ENCODE measurements at regions not wholly inside any gene's neighbourhood (a gene's known extent, or its start where the extent isn't known, plus 50 kb on each side); places are given as distances from the start of the nearest gene placed in this dataset.
"Not testable (repeated sequence)": the region's sequence is repeated elsewhere in the genome, so short reads cannot be mapped to it uniquely, and the experiment has no call there.

DNA sequence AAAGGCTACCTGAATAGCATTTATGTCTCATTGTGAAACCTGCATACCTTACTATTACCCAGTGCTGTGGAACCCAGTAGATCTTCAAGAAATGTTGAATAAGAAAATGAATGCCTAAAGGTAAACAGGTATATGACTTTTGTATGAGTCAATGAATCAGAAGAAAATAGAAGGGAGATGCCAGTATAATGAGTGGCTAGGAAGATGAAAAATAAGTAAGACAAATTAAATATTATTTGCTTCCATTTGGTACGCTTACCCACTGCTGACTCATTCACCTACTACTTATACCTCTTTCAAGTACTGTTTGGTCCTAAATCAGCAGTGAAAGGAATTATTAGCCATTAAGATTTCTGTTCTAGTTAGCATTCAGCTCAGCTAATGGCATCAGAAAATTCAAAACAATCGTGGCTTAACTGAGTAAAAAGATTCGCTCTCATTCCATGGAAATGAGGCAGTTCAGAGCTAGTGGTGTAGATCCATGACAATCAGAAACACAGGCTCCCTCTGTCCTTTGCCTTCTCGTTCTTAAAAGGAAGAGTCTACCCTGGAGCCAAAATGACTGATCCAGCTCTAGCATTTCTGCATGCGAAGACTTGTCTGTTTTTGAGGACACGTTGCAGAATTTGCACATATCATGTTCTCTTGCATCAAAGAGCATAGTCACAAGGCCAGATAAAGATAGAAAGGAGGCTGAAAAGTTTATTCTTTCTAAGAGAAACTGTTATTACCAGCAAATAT is 705.8 kb upstream of the USP15 start:
- Histone ChIP-seq H3K4me1 (ENCODE audit: control insufficient read depth, insufficient read depth, low read length, unreplicated experiment) (no peaks in the 10 kb centered on the region), H3K4me3 (ENCODE audit: low read depth, low read length) (no peak overlapping the region), H3K36me3 (ENCODE audit: insufficient read depth, low read length) (no peaks in the 10 kb centered on the region), H2AFZ (ENCODE audit: low read length, unreplicated experiment) (no peak overlapping the region), H3K27ac (ENCODE audit: low read depth, low read length) (no peak overlapping the region), H3K27me3 (ENCODE audit: insufficient read depth, low read length) (no peaks in the 10 kb centered on the region), H3K79me2 (ENCODE audit: control insufficient read depth, insufficient read depth, low read length, unreplicated experiment) (no peaks in the 10 kb centered on the region)

DNA sequence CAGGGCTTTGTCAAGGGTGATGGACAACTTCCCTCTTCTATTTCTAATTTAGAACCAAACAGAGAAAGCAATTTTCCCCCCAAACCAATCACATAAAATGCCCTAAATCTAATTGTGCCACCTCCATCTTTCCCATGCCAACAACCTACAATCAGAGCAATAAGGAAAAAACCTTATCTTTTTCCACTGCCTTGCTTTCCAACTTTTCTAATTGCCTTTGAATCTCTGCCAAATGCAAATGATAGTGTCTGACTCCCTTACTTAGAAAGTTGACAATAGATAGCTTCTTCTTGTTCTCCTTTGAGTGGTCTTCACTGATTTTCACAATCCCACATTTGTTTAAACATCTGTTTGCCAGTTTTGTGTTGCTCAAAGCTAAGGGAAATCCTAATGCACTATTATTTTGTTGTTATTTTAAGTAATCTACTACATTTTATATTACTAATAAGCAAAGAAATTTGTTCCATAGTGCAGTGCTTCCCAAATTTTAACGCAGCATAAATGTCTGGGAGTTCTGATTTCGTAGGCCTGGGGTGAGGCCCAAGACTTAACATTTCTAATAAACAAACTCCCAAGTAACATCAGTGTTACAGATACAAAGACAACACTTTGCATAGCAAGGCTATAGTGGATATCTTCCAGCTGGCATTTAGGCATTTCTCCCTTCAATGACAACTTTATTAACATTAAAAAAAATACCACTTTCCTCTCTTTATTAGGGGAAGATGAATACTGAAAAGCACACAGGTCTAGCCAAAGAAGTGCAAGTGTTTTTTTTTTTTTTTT is 696.3 kb upstream of the USP15 start:
- H3K4me3 ChIP-seq (ENCODE audit: low read depth, low read length) = no peak overlapping the region
- no peaks in the 10 kb centered on the region for H3K36me3 ChIP-seq (ENCODE audit: insufficient read depth, low read length)
- no peak overlapping the region for H3K27ac ChIP-seq (ENCODE audit: low read depth, low read length)
- H3K4me1 ChIP-seq (ENCODE audit: control insufficient read depth, insufficient read depth, low read length, unreplicated experiment) = no peaks in the 10 kb centered on the region
- no peaks in the 10 kb centered on the region for H3K79me2 ChIP-seq (ENCODE audit: control insufficient read depth, insufficient read depth, low read length, unreplicated experiment)
- H3K27me3 ChIP-seq (ENCODE audit: insufficient read depth, low read length) = no peaks in the 10 kb centered on the region
- no peak overlapping the region for H2AFZ ChIP-seq (ENCODE audit: low read length, unreplicated experiment)

DNA sequence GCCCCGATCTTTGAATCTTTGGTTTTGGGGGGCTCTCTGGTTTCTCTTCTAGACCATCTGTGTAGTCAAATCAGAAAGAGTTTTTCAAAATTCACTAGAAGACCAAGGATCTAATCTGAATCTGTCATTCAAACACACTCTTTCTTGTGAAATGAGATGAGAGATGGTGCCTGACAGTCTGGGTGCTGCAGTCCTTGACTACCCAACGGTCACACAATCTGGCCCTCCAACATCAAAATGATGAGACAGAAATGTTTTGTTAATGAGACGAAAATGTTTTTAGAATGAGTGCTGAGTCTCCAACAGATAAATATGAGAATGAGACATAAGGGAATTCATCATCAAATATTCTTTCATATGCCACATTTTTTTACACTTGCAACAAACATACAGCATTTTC is 695.7 kb upstream of the USP15 start:
- Histone ChIP-seq H3K36me3 (ENCODE audit: insufficient read depth, low read length) (no peaks in the 10 kb centered on the region), H3K27ac (ENCODE audit: low read depth, low read length) (no peak overlapping the region), H3K79me2 (ENCODE audit: control insufficient read depth, insufficient read depth, low read length, unreplicated experiment) (no peaks in the 10 kb centered on the region), H3K4me3 (ENCODE audit: low read depth, low read length) (no peak overlapping the region), H3K27me3 (ENCODE audit: insufficient read depth, low read length) (no peaks in the 10 kb centered on the region), H3K4me1 (ENCODE audit: control insufficient read depth, insufficient read depth, low read length, unreplicated experiment) (no peaks in the 10 kb centered on the region), H2AFZ (ENCODE audit: low read length, unreplicated experiment) (no peak overlapping the region)

DNA sequence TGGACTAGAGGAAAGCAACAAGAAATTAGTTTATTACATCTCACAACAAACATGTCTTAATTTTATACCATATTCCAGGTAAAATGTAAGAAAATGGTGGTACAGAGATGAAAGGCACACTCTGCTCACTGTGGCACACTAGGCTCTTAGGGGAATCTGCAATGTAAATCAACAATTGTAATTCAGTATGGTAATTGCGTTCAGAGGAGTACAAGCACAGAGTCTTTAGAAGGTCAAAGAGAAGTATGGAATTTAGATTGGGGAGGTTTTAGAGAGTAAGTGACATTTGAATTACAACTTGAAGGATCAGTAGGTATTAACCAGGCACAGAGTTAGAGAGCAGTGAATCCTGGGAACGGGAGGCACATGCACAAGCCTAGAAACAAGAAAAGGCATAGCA is 694.0 kb upstream of the USP15 start:
- Histone ChIP-seq H2AFZ (ENCODE audit: low read length, unreplicated experiment) (no peak overlapping the region), H3K27me3 (ENCODE audit: insufficient read depth, low read length) (no peaks in the 10 kb centered on the region), H3K79me2 (ENCODE audit: control insufficient read depth, insufficient read depth, low read length, unreplicated experiment) (no peaks in the 10 kb centered on the region), H3K27ac (ENCODE audit: low read depth, low read length) (no peak overlapping the region), H3K36me3 (ENCODE audit: insufficient read depth, low read length) (no peaks in the 10 kb centered on the region), H3K4me1 (ENCODE audit: control insufficient read depth, insufficient read depth, low read length, unreplicated experiment) (no peaks in the 10 kb centered on the region), H3K4me3 (ENCODE audit: low read depth, low read length) (no peak overlapping the region)

DNA sequence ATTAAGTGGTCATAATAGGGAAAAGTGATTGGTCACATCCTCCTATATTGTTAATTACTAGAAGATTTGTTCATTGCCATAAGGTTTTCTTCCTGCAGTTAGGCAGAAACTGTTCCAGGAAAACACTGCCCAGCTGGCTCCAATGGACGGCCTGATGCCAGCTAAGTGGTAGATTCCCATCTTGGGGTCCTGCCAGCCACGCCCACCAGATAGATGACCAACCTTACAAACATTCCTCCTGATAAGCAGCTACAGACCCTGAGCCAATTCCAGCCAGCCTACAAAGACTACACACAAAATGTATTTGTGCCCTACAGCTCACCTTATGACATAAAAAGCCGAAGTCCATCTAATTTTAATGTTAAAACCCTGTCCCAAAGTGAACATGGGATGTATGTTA is 685.9 kb upstream of the USP15 start:
- no peak overlapping the region for H2AFZ ChIP-seq (ENCODE audit: low read length, unreplicated experiment)
- no peaks in the 10 kb centered on the region for H3K79me2 ChIP-seq (ENCODE audit: control insufficient read depth, insufficient read depth, low read length, unreplicated experiment)
- no peaks in the 10 kb centered on the region for H3K4me1 ChIP-seq (ENCODE audit: control insufficient read depth, insufficient read depth, low read length, unreplicated experiment)
- no peaks in the 10 kb centered on the region for H3K27me3 ChIP-seq (ENCODE audit: insufficient read depth, low read length)
- H3K27ac ChIP-seq (ENCODE audit: low read depth, low read length) = no peak overlapping the region
- H3K4me3 ChIP-seq (ENCODE audit: low read depth, low read length) = no peak overlapping the region
- no peaks in the 10 kb centered on the region for H3K36me3 ChIP-seq (ENCODE audit: insufficient read depth, low read length)

DNA sequence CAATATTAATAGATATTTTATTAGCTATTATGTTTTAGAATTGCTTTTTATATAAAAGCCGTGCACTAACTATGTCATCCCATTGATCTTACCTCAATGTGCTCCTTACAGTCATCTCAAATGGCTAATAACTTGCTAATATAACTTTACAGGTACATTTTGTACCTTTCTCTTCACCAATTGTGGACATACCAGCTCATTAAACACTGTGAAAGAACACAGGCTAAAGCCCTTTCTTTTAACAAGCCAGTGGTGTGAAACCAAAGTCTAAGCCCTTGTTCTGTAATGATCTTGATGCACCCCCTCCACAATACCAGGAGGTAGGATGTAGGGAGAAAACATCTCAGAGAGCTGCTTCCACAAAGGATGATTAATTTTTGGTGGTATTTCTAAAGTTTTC is 675.3 kb upstream of the USP15 start:
- no peaks in the 10 kb centered on the region for H3K79me2 ChIP-seq (ENCODE audit: control insufficient read depth, insufficient read depth, low read length, unreplicated experiment)
- no peak overlapping the region for H3K27ac ChIP-seq (ENCODE audit: low read depth, low read length)
- no peaks in the 10 kb centered on the region for H3K36me3 ChIP-seq (ENCODE audit: insufficient read depth, low read length)
- H2AFZ ChIP-seq (ENCODE audit: low read length, unreplicated experiment) = no peak overlapping the region
- H3K27me3 ChIP-seq (ENCODE audit: insufficient read depth, low read length) = no peaks in the 10 kb centered on the region
- H3K4me3 ChIP-seq (ENCODE audit: low read depth, low read length) = no peak overlapping the region
- no peaks in the 10 kb centered on the region for H3K4me1 ChIP-seq (ENCODE audit: control insufficient read depth, insufficient read depth, low read length, unreplicated experiment)

DNA sequence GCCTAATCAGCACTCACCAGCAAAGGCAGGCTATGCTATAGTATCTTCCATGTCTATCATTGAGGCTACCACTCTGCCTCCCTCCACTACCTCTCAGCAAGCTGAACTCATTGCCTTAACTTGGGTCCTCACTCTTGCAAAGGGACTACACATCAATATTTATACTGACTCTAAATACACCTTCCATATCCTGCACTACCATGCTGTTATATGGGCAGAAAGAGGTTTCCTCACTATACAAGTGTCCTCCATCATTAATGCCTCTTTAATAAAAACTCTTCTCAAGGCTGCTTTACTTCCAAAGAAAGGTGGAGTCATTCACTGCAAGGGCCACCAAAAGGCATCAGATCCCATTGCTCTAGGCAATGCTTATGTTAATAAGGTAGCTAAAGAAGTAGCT is 669.3 kb upstream of the USP15 start:
- not testable (repeated sequence) for H2AFZ ChIP-seq (ENCODE audit: low read length, unreplicated experiment); H3K27ac ChIP-seq (ENCODE audit: low read depth, low read length); H3K4me3 ChIP-seq (ENCODE audit: low read depth, low read length); H3K36me3 ChIP-seq (ENCODE audit: insufficient read depth, low read length); H3K4me1 ChIP-seq (ENCODE audit: control insufficient read depth, insufficient read depth, low read length, unreplicated experiment); H3K27me3 ChIP-seq (ENCODE audit: insufficient read depth, low read length); H3K79me2 ChIP-seq (ENCODE audit: control insufficient read depth, insufficient read depth, low read length, unreplicated experiment)

DNA sequence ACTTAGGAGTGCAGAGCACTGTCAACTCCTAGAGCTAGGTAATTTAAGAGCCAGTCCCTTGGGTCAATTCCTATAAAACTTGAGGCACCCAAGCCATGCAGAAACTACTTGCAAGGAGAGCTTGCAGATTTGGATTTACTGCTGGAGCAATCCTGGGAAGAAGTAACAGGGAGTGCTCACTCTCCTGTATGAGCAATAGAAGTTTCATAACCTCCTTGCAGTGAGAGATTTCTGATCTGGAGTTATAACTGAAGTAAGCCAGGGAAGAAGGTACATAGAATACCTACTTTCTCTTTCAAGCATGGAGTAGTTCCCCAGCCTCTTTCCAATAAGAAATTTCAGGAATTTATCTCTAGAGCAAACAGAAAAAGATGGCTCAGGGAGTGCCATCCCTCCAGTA is 650.1 kb upstream of the USP15 start:
- no peak overlapping the region for H2AFZ ChIP-seq (ENCODE audit: low read length, unreplicated experiment)
- no peaks in the 10 kb centered on the region for H3K27me3 ChIP-seq (ENCODE audit: insufficient read depth, low read length)

DNA sequence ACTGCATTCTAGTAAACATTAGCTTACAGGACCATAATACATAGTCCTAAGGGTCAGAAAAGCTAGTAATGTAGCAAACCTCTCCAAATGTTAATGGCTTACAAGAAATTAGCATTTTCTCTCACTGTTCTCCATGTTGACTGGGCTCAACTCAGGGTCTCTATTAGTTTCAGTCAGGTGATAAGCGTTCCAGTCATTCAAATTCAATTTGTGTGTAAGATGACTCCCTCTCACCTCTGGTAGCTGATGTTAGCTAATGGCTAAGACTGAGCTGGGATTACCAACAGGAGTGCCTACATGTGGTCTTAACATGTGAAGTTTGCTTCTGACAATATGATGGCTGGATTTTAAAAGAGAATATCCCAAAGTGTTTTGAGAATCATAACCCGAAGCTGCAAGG is 630.5 kb upstream of the USP15 start:
- no peaks in the 10 kb centered on the region for H3K4me1 ChIP-seq (ENCODE audit: control insufficient read depth, insufficient read depth, low read length, unreplicated experiment)
- H3K79me2 ChIP-seq (ENCODE audit: control insufficient read depth, insufficient read depth, low read length, unreplicated experiment) = no peaks in the 10 kb centered on the region
- H3K4me3 ChIP-seq (ENCODE audit: low read depth, low read length) = no peak overlapping the region
- no peaks in the 10 kb centered on the region for H3K27me3 ChIP-seq (ENCODE audit: insufficient read depth, low read length)
- H2AFZ ChIP-seq (ENCODE audit: low read length, unreplicated experiment) = no peak overlapping the region
- H3K27ac ChIP-seq (ENCODE audit: low read depth, low read length) = no peak overlapping the region
- H3K36me3 ChIP-seq (ENCODE audit: insufficient read depth, low read length) = no peaks in the 10 kb centered on the region

More for the DNA sequence above, 650.1 kb upstream of the USP15 start:
- Histone ChIP-seq H3K27ac (ENCODE audit: low read depth, low read length) (no peak overlapping the region), H3K4me3 (ENCODE audit: low read depth, low read length) (no peak overlapping the region), H3K4me1 (ENCODE audit: control insufficient read depth, insufficient read depth, low read length, unreplicated experiment) (no peaks in the 10 kb centered on the region), H3K79me2 (ENCODE audit: control insufficient read depth, insufficient read depth, low read length, unreplicated experiment) (no peaks in the 10 kb centered on the region), H3K36me3 (ENCODE audit: insufficient read depth, low read length) (no peaks in the 10 kb centered on the region)

DNA sequence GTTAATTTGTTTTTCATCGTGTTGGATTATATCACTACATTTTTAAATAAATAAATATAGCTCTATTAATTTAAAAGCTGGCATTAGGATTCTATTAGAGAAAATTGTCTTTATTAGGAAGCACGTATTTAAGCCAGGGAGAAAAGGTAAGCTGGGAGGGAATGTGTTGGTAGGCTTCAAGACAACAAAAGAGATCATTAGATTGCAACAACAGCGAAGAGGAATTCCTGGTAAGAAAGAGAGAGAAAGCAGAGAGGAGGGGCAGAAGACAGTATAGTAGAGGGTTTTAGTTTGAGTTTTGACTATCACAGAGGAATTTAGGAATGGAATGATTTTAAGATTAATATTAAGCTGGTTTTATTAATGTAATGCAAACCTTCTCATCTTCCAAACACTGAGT is 613.6 kb upstream of the USP15 start:
- Histone ChIP-seq H3K27me3 (ENCODE audit: insufficient read depth, low read length) (no peaks in the 10 kb centered on the region), H2AFZ (ENCODE audit: low read length, unreplicated experiment) (no peak overlapping the region), H3K4me1 (ENCODE audit: control insufficient read depth, insufficient read depth, low read length, unreplicated experiment) (no peaks in the 10 kb centered on the region), H3K4me3 (ENCODE audit: low read depth, low read length) (no peak overlapping the region), H3K36me3 (ENCODE audit: insufficient read depth, low read length) (no peaks in the 10 kb centered on the region), H3K27ac (ENCODE audit: low read depth, low read length) (no peak overlapping the region), H3K79me2 (ENCODE audit: control insufficient read depth, insufficient read depth, low read length, unreplicated experiment) (no peaks in the 10 kb centered on the region)

DNA sequence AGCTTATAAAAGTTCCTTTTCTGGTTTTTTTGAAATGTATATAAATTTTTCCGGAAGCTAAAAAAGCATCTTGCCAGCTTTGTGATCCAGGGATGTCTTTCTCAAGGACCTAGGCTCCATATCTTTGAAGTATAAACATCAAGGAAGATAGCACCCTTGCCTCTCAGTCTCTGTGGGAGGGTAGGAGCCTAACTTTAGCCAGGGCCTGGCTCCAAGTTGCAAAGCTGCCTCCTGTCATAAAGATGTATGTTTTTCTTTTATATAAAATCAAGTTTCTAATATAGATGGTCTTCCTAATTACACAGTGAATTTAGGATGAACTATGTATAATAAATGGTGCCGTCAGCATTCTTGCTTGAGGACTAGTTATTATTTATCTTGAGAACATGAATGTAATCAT is 612.6 kb upstream of the USP15 start:
- Histone ChIP-seq H3K27ac (ENCODE audit: low read depth, low read length) (no peak overlapping the region), H3K27me3 (ENCODE audit: insufficient read depth, low read length) (no peaks in the 10 kb centered on the region), H3K36me3 (ENCODE audit: insufficient read depth, low read length) (no peaks in the 10 kb centered on the region), H3K79me2 (ENCODE audit: control insufficient read depth, insufficient read depth, low read length, unreplicated experiment) (no peaks in the 10 kb centered on the region), H2AFZ (ENCODE audit: low read length, unreplicated experiment) (no peak overlapping the region), H3K4me3 (ENCODE audit: low read depth, low read length) (no peak overlapping the region), H3K4me1 (ENCODE audit: control insufficient read depth, insufficient read depth, low read length, unreplicated experiment) (no peaks in the 10 kb centered on the region)
